Stomach (tissue), 8 donors: ENCODE measurements at regions not wholly inside any gene's neighbourhood (a gene's known extent, or its start where the extent isn't known, plus 50 kb on each side); places are given as distances from the start of the nearest gene placed in this dataset.

Source experiments
- DNase-seq, 2 donors: peaks; one replicate each; pipeline versions ENCODE4 v3.0.0 to v3.0.0-alpha.2; 2013 to 2019
- H3K27ac ChIP-seq, 5 donors: fragments of 200-600 bp in 4 of 5; sonication (generic) in 4 of 5; one replicate each; pipeline ENCODE4 v1.5.1; 2013 to 2019; ENCODE audit warnings: mild to moderate bottlenecking in 1 of 5, moderate library complexity in 1 of 5
- H3K27me3 ChIP-seq, 3 donors: fragments of 200-600 bp; sonication (generic); one replicate each; pipeline ENCODE4 v1.5.1; 2017 to 2019; ENCODE audit warnings: mixed run types in 1 of 3
- H3K36me3 ChIP-seq, 4 donors: fragments of 200-600 bp; sonication (generic); 1 replicate in 3 of 4; 2 replicates in 1 of 4; pipeline ENCODE4 v1.5.1; 2016 to 2019
- H3K4me1 ChIP-seq, 4 donors: fragments of 200-600 bp; sonication (generic); one replicate each; pipeline ENCODE4 v1.5.1; 2016 to 2019
- H3K4me3 ChIP-seq, 4 donors: fragments of 200-600 bp; sonication (generic) in 3 of 4; one replicate each; pipeline ENCODE4 v1.5.1; 2016 to 2019; ENCODE audit warnings: mild to moderate bottlenecking in 1 of 4
- H3K9me3 ChIP-seq, 4 donors: fragments of 200-600 bp; sonication (generic); one replicate each; pipeline ENCODE4 v1.5.1; 2016 to 2019
- EP300 ChIP-seq: sonication (generic); formaldehyde crosslinking; IDR thresholded peaks from one replicate; pipeline ENCODE4 v1.6.1; 2017; ENCODE audit warnings: antibody characterized with exemption
- POLR2A ChIP-seq, 4 donors: fragments of 450-650 bp; IDR thresholded peaks; one replicate each; pipeline ENCODE4 v1.6.1; 2016; ENCODE audit warnings: antibody characterized with exemption in 4 of 4, control low read depth in 2 of 4, mild to moderate bottlenecking in 1 of 4, moderate library complexity in 1 of 4
- POLR2AphosphoS5 ChIP-seq, 3 donors: sonication (generic); formaldehyde crosslinking; IDR thresholded peaks; one replicate each; pipeline ENCODE4 v1.6.1; 2016; ENCODE audit warnings: antibody characterized with exemption in 3 of 3
- WGBS, 5 donors: extraction: QIAGEN DNeasy Blood & Tissue Kit in 3 of 5; methylation state at CpG; one replicate each; pipeline versions ENCODE4 v1.1.5 to v1.1.7; 2013 to 2018; 5-methylcytosine and 5-hydroxymethylcytosine counted together
- intact Hi-C: fragments of 100-400 bp; cut with DNase I; formaldehyde crosslinking; loops from one replicate; pipeline ENCODE4 v1.15.1; 2023; ENCODE audit warnings: low total_unique reads
- TF ChIP-seq, protein P1 (sequence below), 7 experiments: fragments of 450-650 bp in 4 of 7; fragments of 200-600 bp in 3 of 7; sonication (generic) in 3 of 7; IDR thresholded peaks; one replicate each; pipeline ENCODE4 v1.5.1; 2016 to 2019; ENCODE audit warnings: antibody characterized with exemption in 7 of 7, control low read depth in 2 of 7, mild to moderate bottlenecking in 1 of 7
- donor health status: healthy with polysubstance abuse.
- donor health status: Bipolar disorder and iron deficiency.
- donor health status: healthy.

DNA sequence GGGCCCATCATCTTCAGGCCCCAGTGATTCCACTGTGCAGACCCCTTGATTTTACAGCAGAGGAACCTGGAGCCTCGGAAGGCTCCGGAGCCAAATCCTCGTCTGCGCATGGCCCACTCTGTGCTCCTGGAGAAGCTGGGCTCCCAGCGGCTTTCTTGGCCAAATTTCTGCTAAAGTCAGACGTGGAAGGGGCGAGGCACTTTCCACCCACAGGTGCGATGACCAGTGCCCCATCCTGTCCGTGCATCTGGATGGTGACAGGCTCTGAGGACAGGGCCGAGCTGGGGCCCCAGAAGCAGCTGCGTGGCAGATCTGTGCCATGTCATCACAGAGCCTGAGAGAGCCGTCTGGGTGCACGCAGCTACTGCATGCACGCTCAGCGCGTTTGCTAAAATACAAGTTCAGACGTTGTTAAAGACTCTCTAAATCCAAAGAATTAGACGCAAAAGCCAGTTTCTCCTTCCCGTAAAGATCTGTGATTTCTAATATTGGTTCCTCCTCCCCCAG is 57.2 kb downstream of the JAKMIP3 start:
- TF ChIP-seq POLR2AphosphoS5 (IDR thresholded peaks at IDR 0.05) (no peak), POLR2A (IDR thresholded peaks at IDR 0.05) (no peak), EP300 (no peak)
- TF ChIP-seq, protein P1, sequence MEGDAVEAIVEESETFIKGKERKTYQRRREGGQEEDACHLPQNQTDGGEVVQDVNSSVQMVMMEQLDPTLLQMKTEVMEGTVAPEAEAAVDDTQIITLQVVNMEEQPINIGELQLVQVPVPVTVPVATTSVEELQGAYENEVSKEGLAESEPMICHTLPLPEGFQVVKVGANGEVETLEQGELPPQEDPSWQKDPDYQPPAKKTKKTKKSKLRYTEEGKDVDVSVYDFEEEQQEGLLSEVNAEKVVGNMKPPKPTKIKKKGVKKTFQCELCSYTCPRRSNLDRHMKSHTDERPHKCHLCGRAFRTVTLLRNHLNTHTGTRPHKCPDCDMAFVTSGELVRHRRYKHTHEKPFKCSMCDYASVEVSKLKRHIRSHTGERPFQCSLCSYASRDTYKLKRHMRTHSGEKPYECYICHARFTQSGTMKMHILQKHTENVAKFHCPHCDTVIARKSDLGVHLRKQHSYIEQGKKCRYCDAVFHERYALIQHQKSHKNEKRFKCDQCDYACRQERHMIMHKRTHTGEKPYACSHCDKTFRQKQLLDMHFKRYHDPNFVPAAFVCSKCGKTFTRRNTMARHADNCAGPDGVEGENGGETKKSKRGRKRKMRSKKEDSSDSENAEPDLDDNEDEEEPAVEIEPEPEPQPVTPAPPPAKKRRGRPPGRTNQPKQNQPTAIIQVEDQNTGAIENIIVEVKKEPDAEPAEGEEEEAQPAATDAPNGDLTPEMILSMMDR (IDR thresholded peaks at IDR 0.05): no peak
- Histone ChIP-seq H3K4me3 (no peak overlapping the region), H3K36me3 (peaks cover 0 to 5% (median 0%) of the 10 kb centered on the region in 4 donors), H3K27ac (no peak overlapping the region), H3K27me3 (peaks cover 0 to 5% (median 0%) of the 10 kb centered on the region in 3 donors), H3K4me1 (no peaks in the 10 kb centered on the region), H3K9me3 (peaks cover 0 to 2% (median 0%) of the 10 kb centered on the region in 4 donors)
- intact Hi-C loops: no loop called here
- 83 to 92% (median 85%) methylated on average over 16 to 19 of the region's 19 CpGs for WGBS, 5 donors
- no peak for DNase-seq

DNA sequence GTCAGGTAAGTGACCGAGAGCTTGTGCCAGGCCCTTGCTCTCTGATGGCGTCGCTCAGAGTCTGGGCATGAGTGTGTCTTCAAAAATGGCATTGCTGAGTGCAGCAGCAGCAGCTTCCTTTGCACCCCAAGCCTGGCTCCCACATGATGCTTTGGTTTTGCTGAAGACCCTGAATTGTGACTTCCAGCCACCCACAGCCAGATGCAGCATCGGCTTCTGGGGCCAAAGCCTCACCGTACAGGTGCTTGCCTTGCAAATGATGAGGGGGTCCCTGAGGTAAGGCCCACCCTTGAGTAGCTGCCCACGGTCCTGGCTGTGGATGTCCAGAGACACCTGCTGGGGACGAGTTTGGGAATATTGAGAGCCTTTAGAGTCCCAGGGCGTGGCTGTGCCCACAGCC is 57.9 kb downstream of the JAKMIP3 start:
- no peak for DNase-seq
- intact Hi-C loops: no loop called here
- Histone ChIP-seq H3K4me1 (no peaks in the 10 kb centered on the region), H3K27me3 (peaks cover 0 to 5% (median 0%) of the 10 kb centered on the region in 3 donors), H3K27ac (no peak overlapping the region), H3K36me3 (peaks cover 0 to 5% (median 0%) of the 10 kb centered on the region in 4 donors), H3K9me3 (peaks cover 0 to 5% (median 0%) of the 10 kb centered on the region in 4 donors), H3K4me3 (no peak overlapping the region)
- 75 to 88% (median 84%) methylated on average over 6 to 8 of the region's 8 CpGs for WGBS, 5 donors
- TF ChIP-seq, protein P1 (IDR thresholded peaks at IDR 0.05): no peak
- no peak for TF ChIP-seq EP300
- no peak for TF ChIP-seq POLR2A (IDR thresholded peaks at IDR 0.05)

DNA sequence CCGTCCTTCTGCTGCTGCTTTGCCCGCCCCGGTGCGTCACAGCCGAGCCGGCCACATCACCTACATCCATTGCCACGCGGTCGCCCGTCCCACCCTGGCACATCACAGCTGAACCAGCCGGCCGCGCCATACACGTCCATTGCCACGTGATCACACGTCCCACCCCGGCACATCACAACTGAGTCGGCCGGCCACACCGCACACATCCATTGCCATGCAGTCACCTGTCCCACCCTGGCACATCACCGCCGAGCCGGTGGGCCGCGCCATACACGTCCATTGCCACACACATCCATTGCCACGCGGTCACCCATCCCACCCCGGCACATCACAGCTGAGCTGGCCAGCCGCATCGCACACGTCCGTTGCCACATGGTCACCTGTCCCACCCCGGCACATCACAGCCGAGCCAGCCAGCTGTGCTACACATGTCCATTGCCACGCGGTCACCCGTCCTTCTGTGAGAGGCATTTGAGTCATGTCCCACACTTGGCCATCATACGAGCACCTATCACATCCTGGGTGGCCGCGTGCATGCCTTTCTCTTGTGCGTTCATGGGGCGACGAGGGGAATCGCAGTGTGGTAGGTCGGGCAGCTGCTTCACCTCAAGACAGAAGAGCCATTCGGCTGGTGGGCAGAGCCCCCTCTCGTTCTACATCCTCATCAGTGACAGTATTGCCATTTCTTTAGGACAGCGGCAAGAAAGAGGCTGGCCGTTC is 58.6 kb downstream of the JAKMIP3 start:
- WGBS, 5 donors: 90 to 95% (median 91%) methylated on average over 44 to 50 of the region's 50 CpGs
- no peaks in the 10 kb centered on the region for H3K4me1 ChIP-seq
- H3K27me3 ChIP-seq: peaks cover 0 to 5% (median 0%) of the 10 kb centered on the region in 3 donors
- H3K9me3 ChIP-seq: peaks cover 0 to 11% (median 0%) of the 10 kb centered on the region in 4 donors
- H3K27ac ChIP-seq: no peak overlapping the region
- intact Hi-C loops: no loop called here
- no peak overlapping the region for H3K4me3 ChIP-seq
- no peak for DNase-seq
- H3K36me3 ChIP-seq: peaks cover 0 to 5% (median 0%) of the 10 kb centered on the region in 4 donors
- TF ChIP-seq POLR2AphosphoS5 (IDR thresholded peaks at IDR 0.05) (no peak), EP300 (no peak), POLR2A (IDR thresholded peaks at IDR 0.05) (no peak)
- TF ChIP-seq, protein P1 (IDR thresholded peaks at IDR 0.05): no peak

DNA sequence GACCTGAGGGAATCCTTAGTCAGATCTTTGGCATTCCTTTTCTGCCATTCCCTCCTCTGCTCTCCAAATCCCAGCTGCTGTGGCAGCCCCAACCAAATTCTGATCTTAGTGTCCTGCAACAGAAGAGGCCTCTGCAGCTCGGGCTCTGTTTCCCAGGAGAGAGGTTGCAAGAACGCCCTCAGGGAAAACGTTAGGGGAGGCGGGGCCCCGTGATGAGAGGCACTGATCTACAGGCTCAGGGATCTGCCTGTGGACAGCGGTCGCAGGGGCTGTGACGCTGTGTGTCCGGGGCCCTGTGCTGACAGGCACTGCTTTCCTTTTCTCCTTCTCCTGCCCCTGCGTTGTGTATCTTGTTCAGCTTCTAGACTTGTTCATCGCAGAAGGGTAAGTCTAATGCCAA is 57.3 kb upstream of the DPYSL4 start:
- peaks cover 0 to 12% (median 0%) of the 10 kb centered on the region in 4 donors for H3K9me3 ChIP-seq
- H3K27me3 ChIP-seq: peaks cover 0 to 38% (median 18%) of the 10 kb centered on the region in 3 donors
- DNase-seq: no peak
- TF ChIP-seq POLR2AphosphoS5 (IDR thresholded peaks at IDR 0.05) (no peak), POLR2A (IDR thresholded peaks at IDR 0.05) (no peak), EP300 (no peak)
- TF ChIP-seq, protein P1 (IDR thresholded peaks at IDR 0.05): no peak
- H3K4me3 ChIP-seq: no peak overlapping the region
- H3K4me1 ChIP-seq: no peaks in the 10 kb centered on the region
- peaks cover 0 to under 1% (median 0%) of the 10 kb centered on the region in 4 donors for H3K36me3 ChIP-seq
- WGBS, 5 donors: 58 to 73% (median 62%) methylated on average over 11 of the region's 11 CpGs
- H3K27ac ChIP-seq: no peak overlapping the region
- intact Hi-C loops: no loop called here
